HL-60 (cell line): ENCODE measurements at regions not wholly inside any gene's neighbourhood (a gene's known extent, or its start where the extent isn't known, plus 50 kb on each side); places are given as distances from the start of the nearest gene placed in this dataset.

Source experiments
- TF ChIP-seq, protein P1 (sequence below): IDR thresholded peaks from one replicate; pipeline ENCODE4 v1.5.1; 2011; ENCODE audit warnings: low read length, control low read depth, inconsistent platforms; ENCODE audit not compliant: insufficient read depth
- TF ChIP-seq, protein P2 (sequence below): IDR thresholded peaks from 2 replicates; pipeline ENCODE4 v1.6.1; 2012; ENCODE audit warnings: low read depth; ENCODE audit not compliant: insufficient replicate concordance

DNA sequence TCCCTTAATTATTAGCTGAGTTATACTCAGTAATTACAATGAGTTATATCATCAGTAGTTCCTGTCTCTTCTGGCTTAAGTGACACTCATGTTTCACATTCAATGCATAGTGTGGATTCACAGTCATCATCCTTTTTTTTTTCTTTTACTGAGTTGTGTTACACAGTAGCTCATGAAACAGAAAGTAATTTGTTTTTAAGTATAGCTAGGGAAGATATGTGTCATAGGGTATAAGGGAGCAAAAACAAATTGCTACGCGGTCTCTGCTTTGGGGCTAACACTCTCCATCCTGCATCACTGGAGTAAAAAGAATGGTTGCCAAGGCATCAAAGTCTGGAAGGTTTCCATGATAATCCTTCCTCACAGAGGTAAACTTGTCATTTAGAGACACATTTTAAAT lies 971.7 kb upstream of the NCAM2 start:
- TF ChIP-seq, protein P1, sequence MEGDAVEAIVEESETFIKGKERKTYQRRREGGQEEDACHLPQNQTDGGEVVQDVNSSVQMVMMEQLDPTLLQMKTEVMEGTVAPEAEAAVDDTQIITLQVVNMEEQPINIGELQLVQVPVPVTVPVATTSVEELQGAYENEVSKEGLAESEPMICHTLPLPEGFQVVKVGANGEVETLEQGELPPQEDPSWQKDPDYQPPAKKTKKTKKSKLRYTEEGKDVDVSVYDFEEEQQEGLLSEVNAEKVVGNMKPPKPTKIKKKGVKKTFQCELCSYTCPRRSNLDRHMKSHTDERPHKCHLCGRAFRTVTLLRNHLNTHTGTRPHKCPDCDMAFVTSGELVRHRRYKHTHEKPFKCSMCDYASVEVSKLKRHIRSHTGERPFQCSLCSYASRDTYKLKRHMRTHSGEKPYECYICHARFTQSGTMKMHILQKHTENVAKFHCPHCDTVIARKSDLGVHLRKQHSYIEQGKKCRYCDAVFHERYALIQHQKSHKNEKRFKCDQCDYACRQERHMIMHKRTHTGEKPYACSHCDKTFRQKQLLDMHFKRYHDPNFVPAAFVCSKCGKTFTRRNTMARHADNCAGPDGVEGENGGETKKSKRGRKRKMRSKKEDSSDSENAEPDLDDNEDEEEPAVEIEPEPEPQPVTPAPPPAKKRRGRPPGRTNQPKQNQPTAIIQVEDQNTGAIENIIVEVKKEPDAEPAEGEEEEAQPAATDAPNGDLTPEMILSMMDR: no peak
- TF ChIP-seq, protein P2, sequence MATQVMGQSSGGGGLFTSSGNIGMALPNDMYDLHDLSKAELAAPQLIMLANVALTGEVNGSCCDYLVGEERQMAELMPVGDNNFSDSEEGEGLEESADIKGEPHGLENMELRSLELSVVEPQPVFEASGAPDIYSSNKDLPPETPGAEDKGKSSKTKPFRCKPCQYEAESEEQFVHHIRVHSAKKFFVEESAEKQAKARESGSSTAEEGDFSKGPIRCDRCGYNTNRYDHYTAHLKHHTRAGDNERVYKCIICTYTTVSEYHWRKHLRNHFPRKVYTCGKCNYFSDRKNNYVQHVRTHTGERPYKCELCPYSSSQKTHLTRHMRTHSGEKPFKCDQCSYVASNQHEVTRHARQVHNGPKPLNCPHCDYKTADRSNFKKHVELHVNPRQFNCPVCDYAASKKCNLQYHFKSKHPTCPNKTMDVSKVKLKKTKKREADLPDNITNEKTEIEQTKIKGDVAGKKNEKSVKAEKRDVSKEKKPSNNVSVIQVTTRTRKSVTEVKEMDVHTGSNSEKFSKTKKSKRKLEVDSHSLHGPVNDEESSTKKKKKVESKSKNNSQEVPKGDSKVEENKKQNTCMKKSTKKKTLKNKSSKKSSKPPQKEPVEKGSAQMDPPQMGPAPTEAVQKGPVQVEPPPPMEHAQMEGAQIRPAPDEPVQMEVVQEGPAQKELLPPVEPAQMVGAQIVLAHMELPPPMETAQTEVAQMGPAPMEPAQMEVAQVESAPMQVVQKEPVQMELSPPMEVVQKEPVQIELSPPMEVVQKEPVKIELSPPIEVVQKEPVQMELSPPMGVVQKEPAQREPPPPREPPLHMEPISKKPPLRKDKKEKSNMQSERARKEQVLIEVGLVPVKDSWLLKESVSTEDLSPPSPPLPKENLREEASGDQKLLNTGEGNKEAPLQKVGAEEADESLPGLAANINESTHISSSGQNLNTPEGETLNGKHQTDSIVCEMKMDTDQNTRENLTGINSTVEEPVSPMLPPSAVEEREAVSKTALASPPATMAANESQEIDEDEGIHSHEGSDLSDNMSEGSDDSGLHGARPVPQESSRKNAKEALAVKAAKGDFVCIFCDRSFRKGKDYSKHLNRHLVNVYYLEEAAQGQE: no peak
